A549 (cell line): ENCODE measurements at regions not wholly inside any gene's neighbourhood (a gene's known extent, or its start where the extent isn't known, plus 50 kb on each side); places are given as distances from the start of the nearest gene placed in this dataset.

Experiments used
- ATAC-seq, 2 experiments: fragments of 200-7000 bp in 1 of 2; fragments of >200 bp in 1 of 2; cut with Nextera tagmentation in 1 of 2; cut with Tn5 transposase in 1 of 2; 3 replicates each; pipeline versions ENCODE4 v1.8.0 to v1.9.1; 2018 to 2020; ENCODE audit warnings: mild to moderate bottlenecking in 1 of 2, moderate library complexity in 1 of 2
- CTCF ChIA-PET: fragments of 300-600 bp; sonication (Branson Sonifier 250); formaldehyde crosslinking; extraction: SDS; loops from one replicate; lab custom pipeline; 2021; ENCODE audit warnings: antibody characterized with exemption, inconsistent platforms; lab: Yijun Ruan, JAX
- POLR2A ChIA-PET: fragments of 350-600 bp; formaldehyde crosslinking; extraction: SDS; loops from one replicate; lab custom pipeline; 2021; ENCODE audit warnings: antibody characterized with exemption, inconsistent platforms; lab: Yijun Ruan, JAX
- DNase-seq, 2 experiments: peaks; one replicate each; pipeline versions ENCODE4 v3.0.0 to v3.0.0-alpha.2; 2011 to 2016; ENCODE audit warnings: low read depth in 1 of 2, low spot score in 1 of 2
- FAIRE-seq: peaks from 2 replicates; lab custom pipeline; 2011; peaks lifted over from hg19 to GRCh38; lab: Jason Lieb, UNC
- H3K27ac ChIP-seq, 2 experiments: fragments of >200 bp; sonication (Bioruptor Twin); formaldehyde crosslinking; 3 replicates each; pipeline ENCODE4 v1.5.1; 2016 to 2017
- H3K4me1 ChIP-seq: fragments of >200 bp; sonication (Bioruptor Twin); formaldehyde crosslinking; 3 replicates; pipeline ENCODE4 v1.6.1; 2016
- H3K4me2 ChIP-seq: fragments of >200 bp; sonication (Bioruptor Twin); formaldehyde crosslinking; 3 replicates; pipeline ENCODE4 v1.6.1; 2016
- H3K4me3 ChIP-seq: fragments of >200 bp; sonication (Bioruptor Twin); formaldehyde crosslinking; 3 replicates; pipeline ENCODE4 v1.5.1; 2016
- H3K9me3 ChIP-seq: fragments of >200 bp; sonication (Bioruptor Twin); formaldehyde crosslinking; 3 replicates; pipeline ENCODE4 v1.6.1; 2016
- ATOH8 ChIP-seq: fragments of 250-450 bp; sonication (Bioruptor Pico); IDR thresholded peaks from 2 replicates; pipeline ENCODE4 v1.5.0; 2020; ENCODE audit warnings: low read depth, mild to moderate bottlenecking, moderate library complexity
- CBX2 ChIP-seq: fragments of 200-600 bp; sonication (generic); IDR thresholded peaks from 2 replicates; pipeline ENCODE4 v1.6.1; 2016; ENCODE audit warnings: low read depth, mild to moderate bottlenecking, borderline replicate concordance
- CBX8 ChIP-seq: fragments of 200-600 bp; sonication (generic); IDR thresholded peaks from 2 replicates; pipeline ENCODE4 v1.6.1; 2016
- CTCF ChIP-seq: fragments of >200 bp; sonication (Bioruptor Twin); formaldehyde crosslinking; IDR thresholded peaks from 3 replicates; pipeline ENCODE4 v1.5.1; 2016
- FOSB ChIP-seq: fragments of 250-450 bp; sonication (Bioruptor Pico); IDR thresholded peaks from 2 replicates; pipeline ENCODE4 v1.5.0; 2020; ENCODE audit warnings: mild to moderate bottlenecking, moderate library complexity
- HOXA7 ChIP-seq: fragments of 250-450 bp; sonication (Bioruptor Pico); IDR thresholded peaks from 2 replicates; pipeline ENCODE4 v1.5.0; 2020; ENCODE audit warnings: mild to moderate bottlenecking, moderate library complexity
- HOXB5 ChIP-seq: fragments of 250-450 bp; sonication (Bioruptor Pico); IDR thresholded peaks from 2 replicates; pipeline ENCODE4 v1.5.0; 2020; ENCODE audit warnings: mild to moderate bottlenecking, moderate library complexity
- KDM1A ChIP-seq: fragments of 200-600 bp; sonication (generic); IDR thresholded peaks from 2 replicates; pipeline ENCODE4 v1.6.1; 2016; ENCODE audit warnings: low read depth, mild to moderate bottlenecking
- MAFK ChIP-seq: fragments of 450-650 bp; IDR thresholded peaks from 2 replicates; pipeline ENCODE4 v1.6.1; 2014; ENCODE audit not compliant: partially characterized antibody
- NFE2L2 ChIP-seq: fragments of 150-350 bp; conservative IDR thresholded peaks from 2 replicates; pipeline ENCODE4 v1.6.1; 2014; ENCODE audit warnings: low read length
- NPAS2 ChIP-seq: fragments of 250-450 bp; sonication (Bioruptor Pico); IDR thresholded peaks from 2 replicates; pipeline ENCODE4 v1.8.0; 2022; ENCODE audit warnings: mild to moderate bottlenecking, moderate library complexity, borderline replicate concordance
- POLR2A ChIP-seq: IDR thresholded peaks from 2 replicates; pipeline ENCODE4 v1.6.1; 2012; ENCODE audit warnings: mild to moderate bottlenecking, low read length
- RCOR1 ChIP-seq: fragments of 150-350 bp; IDR thresholded peaks from 2 replicates; pipeline ENCODE4 v1.6.1; 2014; ENCODE audit warnings: antibody characterized with exemption, low read length, low read depth
- USF2 ChIP-seq: fragments of 450-650 bp; IDR thresholded peaks from 2 replicates; pipeline ENCODE4 v1.6.1; 2014; ENCODE audit warnings: antibody characterized with exemption
- ZC3H11A ChIP-seq: fragments of 450-650 bp; IDR thresholded peaks from 2 replicates; pipeline ENCODE4 v1.6.1; 2014; ENCODE audit warnings: antibody characterized with exemption, mild to moderate bottlenecking
- ZFP36 ChIP-seq: fragments of 450-650 bp; IDR thresholded peaks from 2 replicates; pipeline ENCODE4 v1.6.1; 2014; ENCODE audit warnings: borderline replicate concordance; ENCODE audit not compliant: partially characterized antibody
- ZNF302 ChIP-seq: fragments of 250-450 bp; sonication (Bioruptor Pico); IDR thresholded peaks from 2 replicates; pipeline ENCODE4 v1.9.0; 2021; ENCODE audit warnings: inconsistent platforms, mild to moderate bottlenecking, moderate library complexity
- WGBS: methylation state at CpG from one replicate; pipeline ENCODE4 v1.1.6; 2017; ENCODE audit errors: missing lambda C conversion rate; 5-methylcytosine and 5-hydroxymethylcytosine counted together
- TF ChIP-seq, protein P1 (sequence below): IDR thresholded peaks from 2 replicates; pipeline ENCODE4 v1.6.1; 2012; ENCODE audit warnings: low read depth, borderline replicate concordance
- TF ChIP-seq, protein P2 (sequence below): fragments of 250-450 bp; sonication (Bioruptor Pico); IDR thresholded peaks from 2 replicates; pipeline ENCODE4 v1.5.0; 2021; ENCODE audit warnings: mild to moderate bottlenecking, moderate library complexity, borderline replicate concordance
- TF ChIP-seq, protein P3 (sequence below): fragments of 200-600 bp; sonication (generic); IDR thresholded peaks from 2 replicates; pipeline ENCODE4 v1.6.1; 2016; ENCODE audit warnings: antibody characterized with exemption, mild to moderate bottlenecking, moderate library complexity

GRCh38 chr4:124593494-124593893 lies 119.0 kb downstream of the ANKRD50 start (continued):
- TF ChIP-seq FOSB (CRISPR knock-in tag) (no peak), ZNF302 (CRISPR knock-in tag) (no peak), USF2 (no peak), ZFP36 (no peak)

- ChIA-PET POLR2A (no interaction called here), CTCF (no interaction called here)
- Histone ChIP-seq H3K4me2 (no peak overlapping the region), H3K4me3 (no peak overlapping the region), H3K27ac (no peak overlapping the region), H3K9me3 (no peaks in the 10 kb centered on the region), H3K4me1 (no peaks in the 10 kb centered on the region)
- no peak for FAIRE-seq
- DNase-seq, result no peak
- ATAC-seq, result no peak
- TF ChIP-seq NFE2L2 (no peak), RCOR1 (no peak), CTCF (no peak), MAFK (no peak), KDM1A (no peak), ZC3H11A (no peak), HOXA7 (CRISPR knock-in tag) (no peak), NPAS2 (CRISPR knock-in tag) (no peak), HOXB5 (CRISPR knock-in tag) (no peak), ATOH8 (CRISPR knock-in tag) (no peak), CBX8 (no peak), POLR2A (no peak), CBX2 (no peak)
- TF ChIP-seq, protein P1, sequence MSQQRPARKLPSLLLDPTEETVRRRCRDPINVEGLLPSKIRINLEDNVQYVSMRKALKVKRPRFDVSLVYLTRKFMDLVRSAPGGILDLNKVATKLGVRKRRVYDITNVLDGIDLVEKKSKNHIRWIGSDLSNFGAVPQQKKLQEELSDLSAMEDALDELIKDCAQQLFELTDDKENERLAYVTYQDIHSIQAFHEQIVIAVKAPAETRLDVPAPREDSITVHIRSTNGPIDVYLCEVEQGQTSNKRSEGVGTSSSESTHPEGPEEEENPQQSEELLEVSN, result no peak
- TF ChIP-seq, protein P2, sequence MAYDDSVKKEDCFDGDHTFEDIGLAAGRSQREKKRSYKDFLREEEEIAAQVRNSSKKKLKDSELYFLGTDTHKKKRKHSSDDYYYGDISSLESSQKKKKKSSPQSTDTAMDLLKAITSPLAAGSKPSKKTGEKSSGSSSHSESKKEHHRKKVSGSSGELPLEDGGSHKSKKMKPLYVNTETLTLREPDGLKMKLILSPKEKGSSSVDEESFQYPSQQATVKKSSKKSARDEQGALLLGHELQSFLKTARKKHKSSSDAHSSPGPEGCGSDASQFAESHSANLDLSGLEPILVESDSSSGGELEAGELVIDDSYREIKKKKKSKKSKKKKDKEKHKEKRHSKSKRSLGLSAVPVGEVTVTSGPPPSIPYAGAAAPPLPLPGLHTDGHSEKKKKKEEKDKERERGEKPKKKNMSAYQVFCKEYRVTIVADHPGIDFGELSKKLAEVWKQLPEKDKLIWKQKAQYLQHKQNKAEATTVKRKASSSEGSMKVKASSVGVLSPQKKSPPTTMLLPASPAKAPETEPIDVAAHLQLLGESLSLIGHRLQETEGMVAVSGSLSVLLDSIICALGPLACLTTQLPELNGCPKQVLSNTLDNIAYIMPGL, result no peak
- TF ChIP-seq, protein P3, sequence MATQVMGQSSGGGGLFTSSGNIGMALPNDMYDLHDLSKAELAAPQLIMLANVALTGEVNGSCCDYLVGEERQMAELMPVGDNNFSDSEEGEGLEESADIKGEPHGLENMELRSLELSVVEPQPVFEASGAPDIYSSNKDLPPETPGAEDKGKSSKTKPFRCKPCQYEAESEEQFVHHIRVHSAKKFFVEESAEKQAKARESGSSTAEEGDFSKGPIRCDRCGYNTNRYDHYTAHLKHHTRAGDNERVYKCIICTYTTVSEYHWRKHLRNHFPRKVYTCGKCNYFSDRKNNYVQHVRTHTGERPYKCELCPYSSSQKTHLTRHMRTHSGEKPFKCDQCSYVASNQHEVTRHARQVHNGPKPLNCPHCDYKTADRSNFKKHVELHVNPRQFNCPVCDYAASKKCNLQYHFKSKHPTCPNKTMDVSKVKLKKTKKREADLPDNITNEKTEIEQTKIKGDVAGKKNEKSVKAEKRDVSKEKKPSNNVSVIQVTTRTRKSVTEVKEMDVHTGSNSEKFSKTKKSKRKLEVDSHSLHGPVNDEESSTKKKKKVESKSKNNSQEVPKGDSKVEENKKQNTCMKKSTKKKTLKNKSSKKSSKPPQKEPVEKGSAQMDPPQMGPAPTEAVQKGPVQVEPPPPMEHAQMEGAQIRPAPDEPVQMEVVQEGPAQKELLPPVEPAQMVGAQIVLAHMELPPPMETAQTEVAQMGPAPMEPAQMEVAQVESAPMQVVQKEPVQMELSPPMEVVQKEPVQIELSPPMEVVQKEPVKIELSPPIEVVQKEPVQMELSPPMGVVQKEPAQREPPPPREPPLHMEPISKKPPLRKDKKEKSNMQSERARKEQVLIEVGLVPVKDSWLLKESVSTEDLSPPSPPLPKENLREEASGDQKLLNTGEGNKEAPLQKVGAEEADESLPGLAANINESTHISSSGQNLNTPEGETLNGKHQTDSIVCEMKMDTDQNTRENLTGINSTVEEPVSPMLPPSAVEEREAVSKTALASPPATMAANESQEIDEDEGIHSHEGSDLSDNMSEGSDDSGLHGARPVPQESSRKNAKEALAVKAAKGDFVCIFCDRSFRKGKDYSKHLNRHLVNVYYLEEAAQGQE, result no peak
- 83% methylated on average over 1 of the region's 1 CpG for whole genome bisulfite sequencing
These were observed 117.6 kb downstream of the ANKRD50 start for GRCh38 chr4:124594945-124595344.
